Lower leg skin (tissue), 4 donors: ENCODE measurements at regions not wholly inside any gene's neighbourhood (a gene's known extent, or its start where the extent isn't known, plus 50 kb on each side); places are given as distances from the start of the nearest gene placed in this dataset.

Experiments used
- DNase-seq, 2 donors: peaks; one replicate each; pipeline ENCODE4 v3.0.0-alpha.2; 2019; ENCODE audit warnings: low spot score in 2 of 2
- H3K4me3 ChIP-seq: fragments of 200-600 bp; sonication (generic); 2 replicates; pipeline ENCODE4 v1.5.1; 2017; ENCODE audit warnings: mild to moderate bottlenecking, low read depth; ENCODE audit not compliant: poor library complexity, severe bottlenecking
- CTCF ChIP-seq, 3 donors: fragments of 450-650 bp; IDR thresholded peaks; one replicate each; pipeline ENCODE4 v1.5.1; 2016; ENCODE audit warnings: antibody characterized with exemption in 3 of 3, mild to moderate bottlenecking in 3 of 3, moderate library complexity in 2 of 3
- POLR2A ChIP-seq, 2 donors: fragments of 450-650 bp; IDR thresholded peaks; one replicate each; pipeline ENCODE4 v1.6.1; 2016 to 2017; ENCODE audit warnings: antibody characterized with exemption in 2 of 2, mild to moderate bottlenecking in 1 of 2, moderate library complexity in 1 of 2
- WGBS, 2 donors: methylation state at CpG; one replicate each; pipeline ENCODE4 v1.1.5; 2018; 5-methylcytosine and 5-hydroxymethylcytosine counted together
- intact Hi-C: fragments of 100-400 bp; cut with DNase I; formaldehyde crosslinking; loops from one replicate; pipeline ENCODE4 v1.15.0; 2023; ENCODE audit warnings: low total_unique reads

- no peak for TF ChIP-seq POLR2A (IDR thresholded peaks at IDR 0.05)
- no peak for TF ChIP-seq CTCF (IDR thresholded peaks at IDR 0.05)
- WGBS, 2 donors: 62 to 64% methylated on average over 8 of the region's 8 CpGs
Measured at GRCh38 chr5:174259696-174260420, 214.4 kb downstream of the NSG2 start.

GRCh38 chr5:174271316-174271715, 225.8 kb downstream of the NSG2 start:
- WGBS, 2 donors: 13 to 31% methylated on average over 1 of the region's 1 CpG

More at GRCh38 chr5:174259696-174260420, 214.4 kb downstream of the NSG2 start:
- DNase-seq: no peak
- intact Hi-C loops: no loop called here
- no peak overlapping the region for H3K4me3 ChIP-seq

GRCh38 chr5:174272671-174273070, 227.2 kb downstream of the NSG2 start:
- intact Hi-C loops: no loop called here
- no peak for DNase-seq
- H3K4me3 ChIP-seq: no peak overlapping the region
- TF ChIP-seq POLR2A (IDR thresholded peaks at IDR 0.05): no peak
- TF ChIP-seq CTCF (IDR thresholded peaks at IDR 0.05): no peak
- WGBS, 2 donors: 86 to 97% methylated on average over 2 of the region's 2 CpGs

More at GRCh38 chr5:174271316-174271715, 225.8 kb downstream of the NSG2 start:
- intact Hi-C loops: no loop called here
- no peak overlapping the region for H3K4me3 ChIP-seq
- no peak for DNase-seq
- no peak for TF ChIP-seq CTCF (IDR thresholded peaks at IDR 0.05)
- no peak for TF ChIP-seq POLR2A (IDR thresholded peaks at IDR 0.05)

GRCh38 chr5:174273325-174273724, 227.8 kb downstream of the NSG2 start:
- 52 to 73% methylated on average over 4 of the region's 4 CpGs for WGBS, 2 donors
- no peak overlapping the region for H3K4me3 ChIP-seq
- no peak for TF ChIP-seq CTCF (IDR thresholded peaks at IDR 0.05)
- no peak for TF ChIP-seq POLR2A (IDR thresholded peaks at IDR 0.05)
- intact Hi-C loops: no loop called here
- DNase-seq: no peak

- H3K4me3 ChIP-seq: no peak overlapping the region
- 59 to 82% methylated on average over 2 of the region's 2 CpGs for WGBS, 2 donors
- TF ChIP-seq POLR2A (IDR thresholded peaks at IDR 0.05) (no peak), CTCF (IDR thresholded peaks at IDR 0.05) (no peak)
- intact Hi-C loops: no loop called here
- no peak for DNase-seq
Measured at GRCh38 chr5:174275959-174276358, 230.5 kb downstream of the NSG2 start.
